A549 (cell line): ENCODE measurements at regions not wholly inside any gene's neighbourhood (a gene's known extent, or its start where the extent isn't known, plus 50 kb on each side); places are given as distances from the start of the nearest gene placed in this dataset.

Experiments used
- CTCF ChIP-seq: fragments of >200 bp; sonication (Bioruptor Twin); formaldehyde crosslinking; IDR thresholded peaks from 3 replicates; pipeline ENCODE4 v1.5.1; 2016
- HMGXB4 ChIP-seq: fragments of 250-450 bp; sonication (Bioruptor Pico); IDR thresholded peaks from 2 replicates; pipeline ENCODE4 v1.5.0; 2021; ENCODE audit warnings: mild to moderate bottlenecking, moderate library complexity, borderline replicate concordance
- POLR2A ChIP-seq: IDR thresholded peaks from 2 replicates; pipeline ENCODE4 v1.6.1; 2012; ENCODE audit warnings: mild to moderate bottlenecking, low read length
- RFX5 ChIP-seq: fragments of 450-650 bp; IDR thresholded peaks from 2 replicates; pipeline ENCODE4 v1.7.1; 2014; ENCODE audit warnings: antibody characterized with exemption, mild to moderate bottlenecking, moderate library complexity
- TF ChIP-seq, protein P1 (sequence below): fragments of >200 bp; sonication (Bioruptor Twin); formaldehyde crosslinking; IDR thresholded peaks from 3 replicates; pipeline ENCODE4 v1.6.1; 2016

GRCh38 chr3:110226645-110227044 lies 845.0 kb upstream of the NECTIN3 start:
- TF ChIP-seq POLR2A = no peak
- TF ChIP-seq, protein P1, sequence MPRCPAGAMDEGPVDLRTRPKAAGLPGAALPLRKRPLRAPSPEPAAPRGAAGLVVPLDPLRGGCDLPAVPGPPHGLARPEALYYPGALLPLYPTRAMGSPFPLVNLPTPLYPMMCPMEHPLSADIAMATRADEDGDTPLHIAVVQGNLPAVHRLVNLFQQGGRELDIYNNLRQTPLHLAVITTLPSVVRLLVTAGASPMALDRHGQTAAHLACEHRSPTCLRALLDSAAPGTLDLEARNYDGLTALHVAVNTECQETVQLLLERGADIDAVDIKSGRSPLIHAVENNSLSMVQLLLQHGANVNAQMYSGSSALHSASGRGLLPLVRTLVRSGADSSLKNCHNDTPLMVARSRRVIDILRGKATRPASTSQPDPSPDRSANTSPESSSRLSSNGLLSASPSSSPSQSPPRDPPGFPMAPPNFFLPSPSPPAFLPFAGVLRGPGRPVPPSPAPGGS = no peak
- TF ChIP-seq HMGXB4 (CRISPR knock-in tag) = no peak
- no peak for TF ChIP-seq RFX5
- TF ChIP-seq CTCF = no peak
